Fibroblast of villous mesenchyme (primary cell): ENCODE measurements at regions not wholly inside any gene's neighbourhood (a gene's known extent, or its start where the extent isn't known, plus 50 kb on each side); places are given as distances from the start of the nearest gene placed in this dataset.

Source experiments
- DNase-seq: peaks from one replicate; pipeline ENCODE4 v3.0.0-alpha.2; 2010; ENCODE audit warnings: low read depth
- H3K4me3 ChIP-seq: 2 replicates; pipeline ENCODE4 v1.5.1; 2011; ENCODE audit warnings: low read depth, mild to moderate bottlenecking, low read length
- TF ChIP-seq, protein P1 (sequence below): IDR thresholded peaks from 2 replicates; pipeline ENCODE4 v1.5.1; 2012; ENCODE audit warnings: low read depth, mild to moderate bottlenecking, low read length; ENCODE audit not compliant: insufficient read depth

DNA sequence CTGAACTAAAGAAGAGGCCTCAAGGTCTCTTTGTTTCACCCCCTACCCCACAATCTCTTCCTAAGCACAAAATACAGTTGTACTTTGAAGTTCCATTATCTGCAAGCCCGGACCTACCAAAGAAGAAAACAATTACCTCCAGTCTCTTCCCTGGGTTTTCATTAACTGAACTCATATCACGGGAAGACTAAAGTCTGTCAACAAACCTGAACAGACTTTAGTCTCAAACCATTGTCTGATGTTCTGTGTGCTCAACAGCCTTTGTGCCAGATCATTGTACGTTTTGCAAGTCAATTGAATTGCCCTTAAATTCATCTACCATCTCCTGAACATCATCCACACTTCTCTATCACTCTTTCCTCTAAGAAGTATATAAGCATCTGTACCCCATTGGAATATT lies 1021.9 kb upstream of the CDH2 start:
- DNase-seq = no peak
- no peak overlapping the region for H3K4me3 ChIP-seq
- TF ChIP-seq, protein P1, sequence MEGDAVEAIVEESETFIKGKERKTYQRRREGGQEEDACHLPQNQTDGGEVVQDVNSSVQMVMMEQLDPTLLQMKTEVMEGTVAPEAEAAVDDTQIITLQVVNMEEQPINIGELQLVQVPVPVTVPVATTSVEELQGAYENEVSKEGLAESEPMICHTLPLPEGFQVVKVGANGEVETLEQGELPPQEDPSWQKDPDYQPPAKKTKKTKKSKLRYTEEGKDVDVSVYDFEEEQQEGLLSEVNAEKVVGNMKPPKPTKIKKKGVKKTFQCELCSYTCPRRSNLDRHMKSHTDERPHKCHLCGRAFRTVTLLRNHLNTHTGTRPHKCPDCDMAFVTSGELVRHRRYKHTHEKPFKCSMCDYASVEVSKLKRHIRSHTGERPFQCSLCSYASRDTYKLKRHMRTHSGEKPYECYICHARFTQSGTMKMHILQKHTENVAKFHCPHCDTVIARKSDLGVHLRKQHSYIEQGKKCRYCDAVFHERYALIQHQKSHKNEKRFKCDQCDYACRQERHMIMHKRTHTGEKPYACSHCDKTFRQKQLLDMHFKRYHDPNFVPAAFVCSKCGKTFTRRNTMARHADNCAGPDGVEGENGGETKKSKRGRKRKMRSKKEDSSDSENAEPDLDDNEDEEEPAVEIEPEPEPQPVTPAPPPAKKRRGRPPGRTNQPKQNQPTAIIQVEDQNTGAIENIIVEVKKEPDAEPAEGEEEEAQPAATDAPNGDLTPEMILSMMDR = no peak

DNA sequence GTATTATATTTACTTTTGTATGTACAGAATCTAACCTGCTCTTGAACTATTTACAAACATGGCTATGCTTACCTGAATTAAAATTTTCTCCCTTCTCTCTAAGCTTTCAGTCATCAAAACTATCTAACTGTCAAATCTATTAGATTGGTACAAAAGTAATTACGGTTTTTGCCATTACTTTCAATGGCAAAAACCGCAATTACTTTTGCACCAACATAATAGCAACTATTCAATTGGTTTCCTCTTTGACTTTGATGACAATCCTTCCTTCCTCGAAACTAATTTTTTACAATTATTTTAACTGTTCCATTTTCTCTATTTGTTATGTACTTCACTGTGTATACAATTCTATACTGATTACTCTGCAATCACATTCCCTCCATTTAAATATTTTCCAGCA lies 1019.4 kb upstream of the CDH2 start:
- DNase-seq = no peak
- no peak overlapping the region for H3K4me3 ChIP-seq
- TF ChIP-seq, protein P1 = no peak

DNA sequence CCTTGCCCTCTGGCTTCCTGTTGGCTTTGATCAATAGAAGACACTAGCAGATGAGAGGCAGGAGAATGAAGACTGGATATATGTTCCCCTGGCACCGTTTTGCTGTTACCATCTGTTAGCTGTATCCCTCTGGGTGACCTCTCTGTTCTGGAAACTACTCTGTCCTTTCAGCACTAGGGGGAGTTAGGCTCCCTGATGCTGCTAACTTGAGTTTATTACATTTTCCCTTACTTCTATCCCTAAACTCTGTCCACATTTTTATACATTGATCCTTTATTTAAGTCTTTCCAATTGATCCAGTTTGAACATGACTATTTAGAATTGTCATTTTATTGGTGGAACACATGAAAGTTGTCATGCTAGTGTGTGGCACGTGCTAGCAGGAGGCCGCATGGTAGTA lies 1014.3 kb upstream of the CDH2 start:
- no peak overlapping the region for H3K4me3 ChIP-seq
- TF ChIP-seq, protein P1 = peak; percentile 66
- peak; percentile 21 for DNase-seq

DNA sequence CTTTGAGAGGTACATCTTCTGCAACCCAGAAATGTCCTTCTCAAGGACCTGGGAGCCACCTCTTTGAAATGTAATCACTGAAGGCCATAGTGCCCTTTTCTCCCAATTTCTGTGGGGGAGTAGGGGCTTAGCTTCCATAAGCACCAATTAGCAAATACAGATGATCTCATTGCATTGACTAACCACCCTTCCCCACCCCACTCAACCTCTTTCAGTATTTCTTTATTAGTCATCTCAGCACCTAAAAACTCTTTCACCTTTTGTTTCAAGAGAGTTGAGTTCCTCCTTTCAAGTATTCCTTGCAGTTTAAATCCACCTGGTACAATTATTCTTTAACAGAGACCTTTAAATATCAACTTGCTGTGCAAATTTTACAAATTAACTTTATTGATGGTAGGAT lies 1011.8 kb upstream of the CDH2 start:
- TF ChIP-seq, protein P1 = no peak
- no peak overlapping the region for H3K4me3 ChIP-seq
- no peak for DNase-seq

DNA sequence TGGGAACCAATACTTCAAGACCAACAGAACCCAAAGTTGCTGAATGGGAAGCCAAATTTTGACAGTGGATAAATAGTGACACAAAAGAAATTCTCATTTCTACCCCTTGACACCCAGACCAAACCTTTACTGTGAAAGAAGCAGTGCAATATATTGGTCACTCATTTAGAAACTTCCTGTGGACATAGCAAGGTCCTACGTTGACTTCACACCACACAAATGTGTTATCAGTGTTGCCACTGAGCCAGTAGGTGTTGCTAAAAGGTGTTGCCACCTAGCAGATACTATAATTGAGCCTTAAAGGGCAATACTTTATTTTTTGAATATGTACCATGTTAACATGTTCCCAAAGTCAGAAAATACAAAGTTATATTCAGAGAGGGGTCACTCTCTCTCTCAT lies 1008.9 kb upstream of the CDH2 start:
- no peak for DNase-seq
- no peak overlapping the region for H3K4me3 ChIP-seq
- TF ChIP-seq, protein P1 = no peak

DNA sequence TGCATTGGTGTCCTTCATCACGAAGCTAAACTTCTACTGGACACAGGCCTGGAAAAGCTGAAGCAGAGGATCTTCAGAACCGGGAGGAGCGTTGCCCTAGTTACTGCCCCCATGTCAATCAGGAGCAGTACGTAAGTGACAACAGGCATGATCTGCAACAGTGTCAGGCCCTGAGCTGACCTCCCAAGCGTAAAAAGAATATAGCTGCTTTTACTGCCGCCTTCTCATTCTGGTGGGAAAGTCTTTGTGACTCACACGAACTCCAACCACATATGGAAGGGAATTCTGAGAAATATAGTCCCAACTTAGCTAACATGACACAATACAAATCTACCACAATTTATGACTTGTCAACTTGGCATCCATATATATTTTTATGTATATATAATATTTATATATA lies 1007.7 kb upstream of the CDH2 start:
- H3K4me3 ChIP-seq = no peak overlapping the region
- DNase-seq = no peak
- TF ChIP-seq, protein P1 = no peak

DNA sequence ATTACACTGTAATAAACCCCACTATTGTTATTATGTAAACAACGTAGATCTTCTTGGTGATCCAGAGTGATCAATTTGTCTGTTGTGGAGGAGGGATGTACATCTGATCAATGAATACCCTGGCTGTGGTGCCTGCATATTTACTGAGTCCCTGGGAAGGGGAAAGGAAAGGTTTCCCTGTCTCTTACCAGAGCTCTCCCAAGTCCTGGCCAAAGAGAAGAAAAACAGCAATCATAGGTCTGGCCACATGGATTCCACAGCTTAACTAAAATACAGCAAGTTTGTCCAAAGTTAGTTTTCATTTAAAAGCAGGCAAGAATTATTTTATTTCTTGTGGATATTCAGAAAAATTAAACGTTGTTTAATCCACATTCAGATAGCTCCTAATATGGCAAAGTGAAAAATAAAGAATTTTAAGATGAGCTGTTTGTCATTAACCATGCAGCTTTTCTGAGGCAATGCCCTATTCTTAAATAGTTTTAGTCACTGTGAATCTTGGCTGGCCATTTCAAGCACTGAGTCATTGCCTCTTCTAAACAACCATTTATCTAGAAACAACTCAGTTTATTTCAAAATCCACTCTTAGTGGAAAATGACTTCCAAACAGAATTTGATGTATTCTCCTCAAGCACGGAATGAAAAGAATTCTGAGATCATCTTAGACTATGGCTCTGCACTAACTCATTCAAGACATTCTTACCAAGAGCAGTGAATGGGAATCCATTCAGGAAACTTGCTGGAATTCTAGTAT lies 1004.4 kb upstream of the CDH2 start:
- TF ChIP-seq, protein P1 = no peak
- H3K4me3 ChIP-seq = no peak overlapping the region
- peak; percentile 89 for DNase-seq
